Heart left ventricle (tissue), 16 donors: ENCODE measurements at regions not wholly inside any gene's neighbourhood (a gene's known extent, or its start where the extent isn't known, plus 50 kb on each side); places are given as distances from the start of the nearest gene placed in this dataset.

Source experiments
- ATAC-seq, 4 donors: fragments of 200-7000 bp; cut with Tn5 transposase; one replicate each; pipeline ENCODE4 v1.9.1; 2020 to 2022; ENCODE audit warnings: moderate library complexity in 4 of 4, mild to moderate bottlenecking in 3 of 4, moderate number of reproducible peaks in 1 of 4
- DNase-seq, 5 donors: peaks; one replicate each; pipeline ENCODE4 v3.0.0-alpha.2; 2020
- H3K27ac ChIP-seq, 12 donors: fragments of 200-600 bp; sonication (generic) in 4 of 12; one replicate each; pipeline versions ENCODE4 v1.5.0 to v1.8.0; 2016 to 2022; ENCODE audit warnings: mild to moderate bottlenecking in 2 of 12
- H3K27me3 ChIP-seq, 9 donors: fragments of 200-600 bp; sonication (generic) in 2 of 9; one replicate each; pipeline versions ENCODE4 v1.5.1 to v1.8.0; 2016 to 2022; ENCODE audit warnings: mild to moderate bottlenecking in 3 of 9
- H3K36me3 ChIP-seq, 9 donors: fragments of 200-600 bp; sonication (generic) in 2 of 9; one replicate each; pipeline versions ENCODE4 v1.5.0 to v1.8.0; 2018 to 2022; ENCODE audit warnings: mild to moderate bottlenecking in 2 of 9
- H3K4me1 ChIP-seq, 12 donors: fragments of 200-600 bp; sonication (generic) in 4 of 12; one replicate each; pipeline versions ENCODE4 v1.5.0 to v1.8.0; 2016 to 2022; ENCODE audit warnings: mild to moderate bottlenecking in 3 of 12
- H3K4me3 ChIP-seq, 12 donors: fragments of 200-600 bp; sonication (generic) in 4 of 12; one replicate each; pipeline versions ENCODE4 v1.5.0 to v1.8.0; 2017 to 2022; ENCODE audit warnings: mild to moderate bottlenecking in 9 of 12, moderate library complexity in 4 of 12
- H3K9me3 ChIP-seq, 12 donors: fragments of 200-600 bp; sonication (generic) in 4 of 12; one replicate each; pipeline versions ENCODE4 v1.5.0 to v1.8.0; 2016 to 2022; ENCODE audit warnings: mild to moderate bottlenecking in 1 of 12
- POLR2A ChIP-seq, 2 donors: fragments of 450-650 bp; IDR thresholded peaks; one replicate each; pipeline ENCODE4 v1.6.1; 2017; ENCODE audit warnings: antibody characterized with exemption in 2 of 2, mild to moderate bottlenecking in 2 of 2, moderate library complexity in 2 of 2
- WGBS, 4 donors: extraction: QIAGEN DNeasy Blood & Tissue Kit in 2 of 4; methylation state at CpG; one replicate each; pipeline versions ENCODE4 v1.1.5 to v1.1.7; 2013 to 2018; 5-methylcytosine and 5-hydroxymethylcytosine counted together
- intact Hi-C, 10 donors: fragments of 100-400 bp; cut with DNase I; formaldehyde crosslinking; loops; one replicate each; pipeline versions ENCODE4 v1.11.1 to v1.14.2; 2022
- TF ChIP-seq, protein P1 (sequence below), 12 donors: fragments of 200-600 bp; sonication (generic) in 4 of 12; IDR thresholded peaks; one replicate each; pipeline versions ENCODE4 v1.5.0 to v1.8.0; 2018 to 2022; ENCODE audit warnings: antibody characterized with exemption in 12 of 12, mild to moderate bottlenecking in 5 of 12
- donor health status: ischemic (EF 13 %, LVEDD 7.1; RV severe dilation, severe dysfunction).
- donor health status: healthy with polysubstance abuse.
- donor health status: DM: no; HTN: yes; CAD: no.
- donor health status: DM: no; HTN: no; CAD: no.
- donor health status: ischemic (EF 25% LVEDD 6.9; RV normal size, moderate dysfunction).
- donor health status: ischemic (EF 25% LVEDD 5.7; RV mildly dilated, moderate dysfunction).
- donor health status: healthy.
- donor health status: DM: yes; HTN: yes; CAD: no.
- donor health status: ischemic (EF 35%, LVEDD 5.7; RV mildly dilated, moderate dysfunction).
- donor health status: nonischemic (EF 11% LVEDD 7.7; RV severe dilation, severe dysfunction).
- donor health status: DM: yes; HTN: yes; CAD: no.
- donor health status: PGD.
- donor health status: ischemic (EF 29% LVEDD 5.4; RV normal size, mild dysfunction).
- donor health status: nonischemic (EF 23%, LVEDD 6.1; RV moderate dilation, normal function).

DNA sequence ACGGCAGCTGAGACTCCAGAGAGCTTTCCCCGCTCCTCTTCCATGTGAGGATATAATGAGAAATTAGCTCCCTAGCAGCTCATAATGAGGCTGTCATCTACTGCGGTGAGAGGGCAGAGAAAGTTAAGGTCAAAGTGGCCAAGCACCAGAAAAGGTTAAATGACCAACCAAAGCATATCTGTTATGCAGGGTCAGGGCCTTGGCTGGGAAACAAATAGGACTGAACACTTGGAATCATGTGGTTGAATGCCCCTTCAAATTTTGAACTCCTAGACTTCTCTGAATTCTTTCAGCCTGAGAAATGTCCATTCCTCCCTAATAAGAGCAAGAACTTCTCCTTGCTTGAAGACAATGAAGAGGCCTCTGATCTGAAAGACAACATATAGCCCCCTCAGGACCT lies 115.9 kb downstream of the TM2D1 start:
- no peaks in the 10 kb centered on the region for H3K9me3 ChIP-seq
- H3K4me3 ChIP-seq = no peak overlapping the region
- WGBS, 4 donors = 90 to 98% (median 96%) methylated on average over 3 of the region's 3 CpGs
- DNase-seq (no peak), ATAC-seq (no peak)
- H3K4me1 ChIP-seq = peaks cover 0 to 33% (median 0%) of the 10 kb centered on the region in 12 donors
- no peak overlapping the region for H3K27ac ChIP-seq
- intact Hi-C loops = loop anchor here in 1 of 10 donors (10.0 kb wide), 1 partner anchor 114 kb away; no protein-coding TSS in a partner anchor
- H3K36me3 ChIP-seq = no peaks in the 10 kb centered on the region
- H3K27me3 ChIP-seq = no peaks in the 10 kb centered on the region
- TF ChIP-seq, protein P1, sequence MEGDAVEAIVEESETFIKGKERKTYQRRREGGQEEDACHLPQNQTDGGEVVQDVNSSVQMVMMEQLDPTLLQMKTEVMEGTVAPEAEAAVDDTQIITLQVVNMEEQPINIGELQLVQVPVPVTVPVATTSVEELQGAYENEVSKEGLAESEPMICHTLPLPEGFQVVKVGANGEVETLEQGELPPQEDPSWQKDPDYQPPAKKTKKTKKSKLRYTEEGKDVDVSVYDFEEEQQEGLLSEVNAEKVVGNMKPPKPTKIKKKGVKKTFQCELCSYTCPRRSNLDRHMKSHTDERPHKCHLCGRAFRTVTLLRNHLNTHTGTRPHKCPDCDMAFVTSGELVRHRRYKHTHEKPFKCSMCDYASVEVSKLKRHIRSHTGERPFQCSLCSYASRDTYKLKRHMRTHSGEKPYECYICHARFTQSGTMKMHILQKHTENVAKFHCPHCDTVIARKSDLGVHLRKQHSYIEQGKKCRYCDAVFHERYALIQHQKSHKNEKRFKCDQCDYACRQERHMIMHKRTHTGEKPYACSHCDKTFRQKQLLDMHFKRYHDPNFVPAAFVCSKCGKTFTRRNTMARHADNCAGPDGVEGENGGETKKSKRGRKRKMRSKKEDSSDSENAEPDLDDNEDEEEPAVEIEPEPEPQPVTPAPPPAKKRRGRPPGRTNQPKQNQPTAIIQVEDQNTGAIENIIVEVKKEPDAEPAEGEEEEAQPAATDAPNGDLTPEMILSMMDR (IDR thresholded peaks at IDR 0.05) = no peak
- TF ChIP-seq POLR2A (IDR thresholded peaks at IDR 0.05) = no peak

DNA sequence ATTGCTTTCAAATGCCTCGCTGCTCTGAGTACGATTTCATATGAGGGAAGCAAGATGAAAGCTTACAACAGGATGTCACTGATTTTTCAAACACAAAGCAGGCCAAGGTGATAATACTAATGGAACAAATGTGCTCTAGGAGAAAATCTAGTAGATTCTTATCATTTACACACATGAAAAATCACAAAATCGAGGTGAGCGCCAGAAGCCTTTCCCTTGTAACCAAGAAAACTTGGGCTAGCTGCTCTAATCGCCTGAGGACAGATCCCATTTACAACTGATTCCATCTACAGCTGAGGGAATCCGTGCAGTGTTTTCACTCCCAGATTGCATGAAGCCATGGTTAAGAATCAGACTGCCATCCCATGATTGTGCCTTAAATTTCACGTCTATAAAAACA lies 117.5 kb downstream of the TM2D1 start:
- Histone ChIP-seq H3K4me3 (no peak overlapping the region), H3K4me1 (peaks cover 0 to 28% (median 0%) of the 10 kb centered on the region in 12 donors), H3K27me3 (no peaks in the 10 kb centered on the region), H3K36me3 (no peaks in the 10 kb centered on the region), H3K9me3 (no peaks in the 10 kb centered on the region), H3K27ac (peak overlapping the region; percentile 42 to 89 (median 76))
- no peak for TF ChIP-seq POLR2A (IDR thresholded peaks at IDR 0.05)
- TF ChIP-seq, protein P1 (IDR thresholded peaks at IDR 0.05) = no peak
- no peak for ATAC-seq
- WGBS, 4 donors = 87 to 89% (median 88%) methylated on average over 7 of the region's 7 CpGs
- intact Hi-C loops = loop anchor here in 1 of 10 donors (10.0 kb wide), 1 partner anchor 113 kb away; no protein-coding TSS in a partner anchor
- no peak for DNase-seq

DNA sequence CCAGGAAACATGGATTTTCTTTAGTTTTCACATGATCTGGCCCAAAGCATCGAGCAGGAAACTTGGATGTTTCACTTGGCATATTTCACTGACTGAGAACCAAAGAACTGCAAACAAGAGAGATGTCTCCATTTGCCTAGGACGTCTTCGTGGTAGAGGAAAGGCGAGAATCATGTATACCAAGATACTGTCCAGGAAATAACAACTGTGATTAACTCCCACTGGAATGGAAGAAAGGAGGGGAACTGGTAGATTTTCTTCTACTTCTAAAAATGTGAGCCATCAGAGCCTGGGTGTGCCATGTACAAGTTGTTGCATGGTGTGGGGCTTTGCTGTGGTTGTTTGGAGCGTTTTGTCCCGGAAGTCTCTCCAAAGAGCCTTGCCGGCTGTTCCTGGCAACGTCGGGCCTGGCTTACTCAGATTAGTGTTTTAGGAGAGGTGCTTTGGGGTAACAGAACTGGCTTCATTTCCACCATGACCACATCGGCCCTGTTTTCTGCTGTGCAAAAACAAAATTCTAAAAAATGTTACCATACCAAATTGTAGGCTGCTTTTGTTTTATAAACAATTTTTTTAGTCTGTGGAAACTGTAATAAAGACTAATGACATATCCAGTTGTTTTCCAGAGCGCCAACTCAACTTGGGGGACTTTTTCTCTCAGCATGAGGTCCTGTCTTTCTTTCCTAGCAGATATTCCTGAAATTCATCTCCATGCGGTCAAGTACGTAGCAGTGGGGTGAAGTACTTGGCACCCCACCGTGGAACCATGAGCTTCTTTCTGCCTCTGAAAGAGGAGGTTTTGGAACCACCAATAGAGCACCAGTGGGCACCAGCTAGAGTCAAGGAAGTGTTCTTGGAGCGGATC lies 118.3 kb downstream of the TM2D1 start:
- TF ChIP-seq POLR2A (IDR thresholded peaks at IDR 0.05) = no peak
- TF ChIP-seq, protein P1 (IDR thresholded peaks at IDR 0.05) = no peak
- intact Hi-C loops = loop anchor here in 1 of 10 donors (10.0 kb wide), 1 partner anchor 112 kb away; no protein-coding TSS in a partner anchor
- H3K4me1 ChIP-seq = peaks cover 0 to 28% (median 0%) of the 10 kb centered on the region in 12 donors
- 58 to 71% (median 64%) methylated on average over 14 to 15 of the region's 15 CpGs for WGBS, 4 donors
- H3K36me3 ChIP-seq = no peaks in the 10 kb centered on the region
- H3K27me3 ChIP-seq = no peaks in the 10 kb centered on the region
- ATAC-seq (peak; percentile 89 to 94 (median 94)), DNase-seq (peak; percentile 63 to 83 (median 68))
- H3K27ac ChIP-seq = peak overlapping the region; percentile 42 to 89 (median 76)
- H3K9me3 ChIP-seq = no peaks in the 10 kb centered on the region
- H3K4me3 ChIP-seq = peak overlapping the region in 1 of 12 donors; percentile 5

DNA sequence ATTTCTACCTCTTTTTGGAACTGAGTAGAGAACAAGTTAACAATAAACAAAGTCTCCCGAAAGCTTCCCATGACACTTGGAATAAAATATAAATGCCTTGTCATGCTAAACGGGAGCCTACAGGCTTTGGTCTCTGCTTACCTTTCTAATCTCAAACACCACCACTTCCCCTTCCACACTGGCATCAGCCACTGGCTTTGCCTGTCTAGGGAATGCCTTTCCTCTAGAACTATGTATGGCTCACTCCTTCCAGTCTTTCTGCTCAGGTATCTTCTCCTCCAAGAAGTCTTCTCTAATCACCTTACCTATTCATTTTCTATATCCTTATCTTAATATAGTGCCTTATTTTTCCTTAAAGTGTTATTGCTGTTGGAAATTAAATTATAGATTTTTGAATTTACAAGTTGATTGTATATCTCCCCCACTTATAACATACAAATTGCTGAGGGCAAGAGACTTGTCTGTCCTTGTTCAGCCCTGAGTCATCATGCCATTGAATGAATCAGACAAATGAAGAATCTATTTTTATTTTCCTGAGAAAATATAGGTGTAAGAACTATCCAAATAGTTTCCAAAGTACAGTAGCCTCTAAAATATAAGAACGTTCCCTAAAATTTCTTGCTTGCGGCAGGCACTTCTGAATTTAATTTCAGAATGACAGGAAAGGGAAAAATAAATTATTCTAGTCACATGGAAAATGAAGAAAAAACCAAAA lies 119.2 kb downstream of the TM2D1 start:
- DNase-seq (no peak), ATAC-seq (peak in 1 of 4 donors; percentile 41)
- H3K4me3 ChIP-seq = peak overlapping the region in 1 of 12 donors; percentile 5
- no peaks in the 10 kb centered on the region for H3K27me3 ChIP-seq
- H3K27ac ChIP-seq = peak overlapping the region in 11 of 12 donors; percentile 25 to 89 (median 76)
- TF ChIP-seq, protein P1 (IDR thresholded peaks at IDR 0.05) = no peak
- no peak for TF ChIP-seq POLR2A (IDR thresholded peaks at IDR 0.05)
- no peaks in the 10 kb centered on the region for H3K9me3 ChIP-seq
- H3K4me1 ChIP-seq = peaks cover 0 to 28% (median 0%) of the 10 kb centered on the region in 12 donors
- H3K36me3 ChIP-seq = no peaks in the 10 kb centered on the region
- WGBS, 4 donors = 81 to 87% (median 83%) methylated on average over 4 of the region's 4 CpGs
- intact Hi-C loops = loop anchor here in 1 of 10 donors (10.0 kb wide), 1 partner anchor 111 kb away; no protein-coding TSS in a partner anchor
